HepG2 (cell line): ENCODE measurements at regions not wholly inside any gene's neighbourhood (a gene's known extent, or its start where the extent isn't known, plus 50 kb on each side); places are given as distances from the start of the nearest gene placed in this dataset.

Experiments used
- HNF4G ChIP-seq, 2 experiments: sonication (generic) in 1 of 2; formaldehyde crosslinking in 1 of 2; IDR thresholded peaks; 2 replicates each; pipeline versions ENCODE4 v1.4.0 to v1.6.1; 2011 to 2020; ENCODE audit warnings: borderline replicate concordance in 2 of 2, low read depth in 2 of 2, mild to moderate bottlenecking in 2 of 2, low read length in 1 of 2, missing genetic modification reagents in 1 of 2, moderate library complexity in 1 of 2
- KLF12 ChIP-seq: sonication (generic); formaldehyde crosslinking; IDR thresholded peaks from 2 replicates; pipeline ENCODE4 v1.4.0; 2020; ENCODE audit warnings: missing genetic modification reagents, borderline replicate concordance
- NCOA2 ChIP-seq: sonication (generic); formaldehyde crosslinking; IDR thresholded peaks from 2 replicates; pipeline ENCODE4 v1.8.0; 2022; ENCODE audit warnings: inconsistent platforms
- RAD21 ChIP-seq: fragments of 450-650 bp; formaldehyde crosslinking; IDR thresholded peaks from 2 replicates; pipeline ENCODE4 v1.5.0; 2020; ENCODE audit warnings: mild to moderate bottlenecking
- RBM22 ChIP-seq: fragments of 200-400 bp; formaldehyde crosslinking; optimal IDR thresholded peaks from 2 replicates; pipeline ENCODE3; 2017; ENCODE audit warnings: mild to moderate bottlenecking, low read length, moderate library complexity
- REPIN1 ChIP-seq: sonication (generic); formaldehyde crosslinking; IDR thresholded peaks from 2 replicates; pipeline ENCODE4 v1.8.0; 2022; ENCODE audit warnings: missing genetic modification reagents, low read depth, mild to moderate bottlenecking, borderline replicate concordance
- REXO4 ChIP-seq: sonication (generic); formaldehyde crosslinking; IDR thresholded peaks from 2 replicates; pipeline ENCODE4 v1.8.0; 2022; ENCODE audit warnings: missing genetic modification reagents, mild to moderate bottlenecking, borderline replicate concordance
- SMAD9 ChIP-seq: sonication (generic); formaldehyde crosslinking; IDR thresholded peaks from 2 replicates; pipeline ENCODE4 v1.5.1; 2020; ENCODE audit warnings: mild to moderate bottlenecking, missing genetic modification reagents
- SMARCE1 ChIP-seq: fragments of 450-650 bp; IDR thresholded peaks from 2 replicates; pipeline ENCODE4 v1.6.1; 2017; ENCODE audit warnings: borderline replicate concordance
- TARDBP ChIP-seq: sonication (generic); formaldehyde crosslinking; IDR thresholded peaks from 2 replicates; pipeline ENCODE4 v1.8.0; 2022; ENCODE audit warnings: mild to moderate bottlenecking, missing genetic modification reagents
- ZBTB7B ChIP-seq: sonication (generic); formaldehyde crosslinking; IDR thresholded peaks from 2 replicates; pipeline ENCODE4 v1.4.0; 2020; ENCODE audit warnings: missing genetic modification reagents
- ZNF335 ChIP-seq: sonication (generic); formaldehyde crosslinking; IDR thresholded peaks from 2 replicates; pipeline ENCODE4 v1.4.0; 2020; ENCODE audit warnings: missing genetic modification reagents
- TF ChIP-seq, protein P1 (sequence below): fragments of 450-650 bp; IDR thresholded peaks from 2 replicates; pipeline ENCODE4 v1.6.1; 2017; ENCODE audit warnings: mild to moderate bottlenecking
- TF ChIP-seq, protein P2 (sequence below): IDR thresholded peaks from 2 replicates; pipeline ENCODE4 v1.6.1; 2016
- TF ChIP-seq, protein P3 (sequence below): sonication (generic); formaldehyde crosslinking; IDR thresholded peaks from 2 replicates; pipeline ENCODE4 v1.4.0; 2020; ENCODE audit warnings: missing genetic modification reagents, borderline replicate concordance

DNA sequence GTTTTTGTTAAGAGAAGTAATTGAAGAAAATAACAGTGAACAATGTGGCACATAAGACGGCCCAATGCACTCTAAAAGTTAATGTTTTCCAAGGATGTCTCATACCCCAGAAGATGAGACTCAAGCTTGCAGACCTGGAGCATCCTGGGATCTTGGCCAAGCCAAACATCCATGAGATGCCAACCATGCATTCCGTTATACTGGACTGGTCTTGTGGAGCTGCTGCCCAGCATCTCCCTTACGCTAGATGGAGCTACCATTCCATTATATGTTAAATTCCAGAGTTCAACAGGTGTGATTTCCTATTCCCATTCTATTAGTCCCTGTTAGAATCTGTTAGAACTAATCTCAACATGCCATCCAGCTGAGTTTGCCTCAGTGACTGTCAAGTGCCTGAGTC, 181.8 kb downstream of the PDCD6IP start (continued):
- TF ChIP-seq HNF4G (IDR thresholded peaks at IDR 0.05; ENCODE audit: borderline replicate concordance, low read depth, low read length) (no peak), HNF4G (CRISPR knock-in tag; IDR thresholded peaks at IDR 0.05; ENCODE audit: borderline replicate concordance, low read depth) (no peak), ZBTB7B (no peak), RBM22 (no peak), TARDBP (no peak), RAD21 (peak; percentile 82), NCOA2 (CRISPR knock-in tag) (no peak), SMAD9 (CRISPR knock-in tag) (no peak), REPIN1 (0 out of 2 replicates have a peak, but pooled peaks have one; percentile 42), REXO4 (no peak), ZNF335 (CRISPR knock-in tag) (no peak), SMARCE1 (no peak), KLF12 (CRISPR knock-in tag) (no peak)
- TF ChIP-seq, protein P1, sequence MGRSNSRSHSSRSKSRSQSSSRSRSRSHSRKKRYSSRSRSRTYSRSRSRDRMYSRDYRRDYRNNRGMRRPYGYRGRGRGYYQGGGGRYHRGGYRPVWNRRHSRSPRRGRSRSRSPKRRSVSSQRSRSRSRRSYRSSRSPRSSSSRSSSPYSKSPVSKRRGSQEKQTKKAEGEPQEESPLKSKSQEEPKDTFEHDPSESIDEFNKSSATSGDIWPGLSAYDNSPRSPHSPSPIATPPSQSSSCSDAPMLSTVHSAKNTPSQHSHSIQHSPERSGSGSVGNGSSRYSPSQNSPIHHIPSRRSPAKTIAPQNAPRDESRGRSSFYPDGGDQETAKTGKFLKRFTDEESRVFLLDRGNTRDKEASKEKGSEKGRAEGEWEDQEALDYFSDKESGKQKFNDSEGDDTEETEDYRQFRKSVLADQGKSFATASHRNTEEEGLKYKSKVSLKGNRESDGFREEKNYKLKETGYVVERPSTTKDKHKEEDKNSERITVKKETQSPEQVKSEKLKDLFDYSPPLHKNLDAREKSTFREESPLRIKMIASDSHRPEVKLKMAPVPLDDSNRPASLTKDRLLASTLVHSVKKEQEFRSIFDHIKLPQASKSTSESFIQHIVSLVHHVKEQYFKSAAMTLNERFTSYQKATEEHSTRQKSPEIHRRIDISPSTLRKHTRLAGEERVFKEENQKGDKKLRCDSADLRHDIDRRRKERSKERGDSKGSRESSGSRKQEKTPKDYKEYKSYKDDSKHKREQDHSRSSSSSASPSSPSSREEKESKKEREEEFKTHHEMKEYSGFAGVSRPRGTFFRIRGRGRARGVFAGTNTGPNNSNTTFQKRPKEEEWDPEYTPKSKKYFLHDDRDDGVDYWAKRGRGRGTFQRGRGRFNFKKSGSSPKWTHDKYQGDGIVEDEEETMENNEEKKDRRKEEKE = no peak
- TF ChIP-seq, protein P2, sequence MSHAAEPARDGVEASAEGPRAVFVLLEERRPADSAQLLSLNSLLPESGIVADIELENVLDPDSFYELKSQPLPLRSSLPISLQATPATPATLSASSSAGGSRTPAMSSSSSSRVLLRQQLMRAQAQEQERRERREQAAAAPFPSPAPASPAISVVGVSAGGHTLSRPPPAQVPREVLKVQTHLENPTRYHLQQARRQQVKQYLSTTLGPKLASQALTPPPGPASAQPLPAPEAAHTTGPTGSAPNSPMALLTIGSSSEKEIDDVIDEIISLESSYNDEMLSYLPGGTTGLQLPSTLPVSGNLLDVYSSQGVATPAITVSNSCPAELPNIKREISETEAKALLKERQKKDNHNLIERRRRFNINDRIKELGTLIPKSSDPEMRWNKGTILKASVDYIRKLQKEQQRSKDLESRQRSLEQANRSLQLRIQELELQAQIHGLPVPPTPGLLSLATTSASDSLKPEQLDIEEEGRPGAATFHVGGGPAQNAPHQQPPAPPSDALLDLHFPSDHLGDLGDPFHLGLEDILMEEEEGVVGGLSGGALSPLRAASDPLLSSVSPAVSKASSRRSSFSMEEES = no peak
- TF ChIP-seq, protein P3, sequence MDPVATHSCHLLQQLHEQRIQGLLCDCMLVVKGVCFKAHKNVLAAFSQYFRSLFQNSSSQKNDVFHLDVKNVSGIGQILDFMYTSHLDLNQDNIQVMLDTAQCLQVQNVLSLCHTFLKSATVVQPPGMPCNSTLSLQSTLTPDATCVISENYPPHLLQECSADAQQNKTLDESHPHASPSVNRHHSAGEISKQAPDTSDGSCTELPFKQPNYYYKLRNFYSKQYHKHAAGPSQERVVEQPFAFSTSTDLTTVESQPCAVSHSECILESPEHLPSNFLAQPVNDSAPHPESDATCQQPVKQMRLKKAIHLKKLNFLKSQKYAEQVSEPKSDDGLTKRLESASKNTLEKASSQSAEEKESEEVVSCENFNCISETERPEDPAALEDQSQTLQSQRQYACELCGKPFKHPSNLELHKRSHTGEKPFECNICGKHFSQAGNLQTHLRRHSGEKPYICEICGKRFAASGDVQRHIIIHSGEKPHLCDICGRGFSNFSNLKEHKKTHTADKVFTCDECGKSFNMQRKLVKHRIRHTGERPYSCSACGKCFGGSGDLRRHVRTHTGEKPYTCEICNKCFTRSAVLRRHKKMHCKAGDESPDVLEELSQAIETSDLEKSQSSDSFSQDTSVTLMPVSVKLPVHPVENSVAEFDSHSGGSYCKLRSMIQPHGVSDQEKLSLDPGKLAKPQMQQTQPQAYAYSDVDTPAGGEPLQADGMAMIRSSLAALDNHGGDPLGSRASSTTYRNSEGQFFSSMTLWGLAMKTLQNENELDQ (CRISPR knock-in tag) = no peak
